ENCODE measurements at regions not wholly inside any gene's neighbourhood (a gene's known extent, or its start where the extent isn't known, plus 50 kb on each side); places are given as distances from the start of the nearest gene placed in this dataset.

DNA sequence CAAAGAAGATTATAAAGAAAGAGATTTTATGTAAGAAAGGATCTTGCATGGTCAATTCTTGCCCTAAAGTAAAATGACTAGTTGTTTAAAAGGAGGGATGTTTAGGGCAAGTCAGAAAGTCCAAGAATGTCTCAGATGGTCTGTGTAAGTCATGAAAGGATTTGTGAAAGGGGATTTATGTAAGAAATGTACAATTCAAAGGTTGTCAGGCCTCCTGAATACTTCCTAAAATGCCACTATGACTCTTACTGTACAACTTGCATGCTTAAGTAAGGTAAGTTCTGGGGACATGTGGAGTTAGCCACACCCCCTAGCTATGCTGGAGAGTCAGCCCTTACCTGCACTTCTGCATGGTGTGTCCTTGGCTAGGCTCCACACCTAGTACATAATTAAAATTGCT lies 328.9 kb upstream of the TGFBR2 start:
- no peak overlapping the region for H3K4me3 ChIP-seq (ENCODE audit: low read depth, low read length)
- in situ Hi-C loops (cut with HindIII; ENCODE audit: low pct_ligation_motif_present, low sequenced_read_pairs), result no loop called here
- TF ChIP-seq, protein P1, sequence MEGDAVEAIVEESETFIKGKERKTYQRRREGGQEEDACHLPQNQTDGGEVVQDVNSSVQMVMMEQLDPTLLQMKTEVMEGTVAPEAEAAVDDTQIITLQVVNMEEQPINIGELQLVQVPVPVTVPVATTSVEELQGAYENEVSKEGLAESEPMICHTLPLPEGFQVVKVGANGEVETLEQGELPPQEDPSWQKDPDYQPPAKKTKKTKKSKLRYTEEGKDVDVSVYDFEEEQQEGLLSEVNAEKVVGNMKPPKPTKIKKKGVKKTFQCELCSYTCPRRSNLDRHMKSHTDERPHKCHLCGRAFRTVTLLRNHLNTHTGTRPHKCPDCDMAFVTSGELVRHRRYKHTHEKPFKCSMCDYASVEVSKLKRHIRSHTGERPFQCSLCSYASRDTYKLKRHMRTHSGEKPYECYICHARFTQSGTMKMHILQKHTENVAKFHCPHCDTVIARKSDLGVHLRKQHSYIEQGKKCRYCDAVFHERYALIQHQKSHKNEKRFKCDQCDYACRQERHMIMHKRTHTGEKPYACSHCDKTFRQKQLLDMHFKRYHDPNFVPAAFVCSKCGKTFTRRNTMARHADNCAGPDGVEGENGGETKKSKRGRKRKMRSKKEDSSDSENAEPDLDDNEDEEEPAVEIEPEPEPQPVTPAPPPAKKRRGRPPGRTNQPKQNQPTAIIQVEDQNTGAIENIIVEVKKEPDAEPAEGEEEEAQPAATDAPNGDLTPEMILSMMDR (IDR thresholded peaks at IDR 0.05; ENCODE audit: low read depth, low read length, missing control alignments), result no peak

DNA sequence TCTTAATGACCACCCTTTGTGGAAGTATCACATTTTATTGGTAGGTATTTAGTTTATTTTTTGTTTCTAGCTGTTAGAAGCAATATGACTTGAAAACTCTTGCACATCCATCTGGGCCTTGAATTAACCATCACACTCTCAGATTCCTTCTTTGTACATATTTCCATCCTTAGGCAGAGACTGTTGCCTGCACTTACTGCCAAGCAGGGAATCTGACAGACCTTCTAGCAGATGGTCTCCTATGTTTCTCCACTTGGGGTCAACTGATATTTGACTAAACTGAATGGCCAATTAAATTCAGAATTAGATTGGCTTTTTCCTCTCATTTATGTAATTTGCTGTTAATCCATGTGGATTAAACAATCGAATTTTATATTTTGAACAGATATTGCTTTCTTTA lies 324.9 kb upstream of the TGFBR2 start:
- Histone ChIP-seq H3K36me3 (replicated peaks) (no peaks in the 10 kb centered on the region), H3K27me3 (replicated peaks) (no peaks in the 10 kb centered on the region), H3K27ac (peak overlapping the region; percentile 38), H3K4me3 (ENCODE audit: low read depth, low read length) (no peak overlapping the region)
- TF ChIP-seq, protein P1 (IDR thresholded peaks at IDR 0.05; ENCODE audit: low read depth, low read length, missing control alignments), result no peak
- no peak for DNase-seq
- in situ Hi-C loops (cut with HindIII; ENCODE audit: low pct_ligation_motif_present, low sequenced_read_pairs), result no loop called here

More for the DNA sequence above, 328.9 kb upstream of the TGFBR2 start:
- Histone ChIP-seq H3K36me3 (replicated peaks) (no peaks in the 10 kb centered on the region), H3K27ac (no peak overlapping the region), H3K27me3 (replicated peaks) (no peaks in the 10 kb centered on the region)
- no peak for DNase-seq

DNA sequence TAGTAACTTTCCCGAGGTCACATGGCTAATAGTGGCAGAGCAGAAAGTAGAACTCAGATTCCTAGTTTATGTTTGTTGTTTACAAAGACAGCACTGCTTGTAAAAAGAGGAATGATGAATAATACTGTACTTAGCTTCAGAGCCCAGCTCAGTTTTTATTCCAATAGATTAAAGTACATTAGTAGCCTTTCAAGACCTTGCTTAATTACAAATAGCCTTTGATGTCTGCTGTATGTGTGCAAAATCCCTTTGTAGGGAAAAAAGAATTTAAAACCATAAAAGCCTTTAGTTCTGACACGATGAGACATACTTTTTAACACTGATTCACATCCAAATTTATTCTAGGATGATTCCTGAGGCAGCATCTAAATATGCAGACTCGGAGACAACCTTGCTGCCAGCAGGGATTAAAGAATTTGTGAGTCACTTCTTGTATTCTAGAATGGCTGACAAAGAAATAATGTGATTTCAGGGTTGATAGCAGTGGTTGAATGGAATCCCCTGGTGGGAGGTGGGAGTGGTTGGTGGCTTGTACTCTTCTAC lies 324.2 kb upstream of the TGFBR2 start:
- no peak overlapping the region for H3K4me3 ChIP-seq (ENCODE audit: low read depth, low read length)
- in situ Hi-C loops (cut with HindIII; ENCODE audit: low pct_ligation_motif_present, low sequenced_read_pairs), result no loop called here
- peak; percentile 93 for DNase-seq
- H3K27me3 ChIP-seq (replicated peaks), result no peaks in the 10 kb centered on the region
- TF ChIP-seq, protein P1 (IDR thresholded peaks at IDR 0.05; ENCODE audit: low read depth, low read length, missing control alignments), result peak; percentile 25
- H3K27ac ChIP-seq, result peak overlapping the region; percentile 80
- H3K36me3 ChIP-seq (replicated peaks), result no peaks in the 10 kb centered on the region

DNA sequence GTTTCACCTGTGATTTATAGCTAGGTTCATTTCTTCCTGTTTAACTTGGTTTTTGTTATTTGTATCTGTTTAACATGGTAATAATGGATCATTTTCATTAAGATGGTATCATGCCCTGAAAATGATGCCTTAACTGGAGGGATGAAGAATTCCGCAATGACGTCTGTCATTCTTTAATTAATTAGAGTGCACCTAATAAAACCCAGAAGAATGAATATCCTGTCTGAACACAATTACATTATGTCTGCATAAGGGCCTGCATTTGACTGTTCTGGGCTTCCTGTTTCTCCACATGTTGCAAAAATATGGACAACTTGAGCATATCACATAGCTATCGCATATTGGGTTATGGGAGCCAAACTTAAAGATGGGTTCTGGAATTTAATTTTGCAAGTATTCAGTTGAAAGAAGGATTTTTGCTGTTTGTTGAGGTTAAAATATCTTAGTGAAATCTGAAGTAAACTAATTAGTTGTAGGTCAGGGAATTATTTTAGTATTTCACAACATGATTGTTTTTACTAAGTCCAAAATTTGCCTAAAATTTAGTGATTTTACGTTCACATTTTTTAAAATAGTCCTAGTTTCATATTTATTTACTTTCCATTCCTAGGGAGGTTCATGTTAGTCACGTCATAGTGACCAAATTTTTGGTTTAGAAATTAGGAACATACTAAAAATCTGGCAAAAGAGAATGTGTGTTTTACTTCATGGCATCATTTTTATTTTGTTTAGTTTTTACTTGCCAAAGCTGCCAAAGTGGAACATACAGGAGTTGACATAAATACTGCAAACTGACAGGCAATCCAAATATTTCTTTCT lies 321.0 kb upstream of the TGFBR2 start:
- DNase-seq, result no peak
- TF ChIP-seq, protein P1 (IDR thresholded peaks at IDR 0.05; ENCODE audit: low read depth, low read length, missing control alignments), result no peak
- no peaks in the 10 kb centered on the region for H3K36me3 ChIP-seq (replicated peaks)
- H3K4me3 ChIP-seq (ENCODE audit: low read depth, low read length), result no peak overlapping the region
- in situ Hi-C loops (cut with HindIII; ENCODE audit: low pct_ligation_motif_present, low sequenced_read_pairs), result no loop called here
- H3K27me3 ChIP-seq (replicated peaks), result no peaks in the 10 kb centered on the region
- H3K27ac ChIP-seq, result peak overlapping the region; percentile 66

DNA sequence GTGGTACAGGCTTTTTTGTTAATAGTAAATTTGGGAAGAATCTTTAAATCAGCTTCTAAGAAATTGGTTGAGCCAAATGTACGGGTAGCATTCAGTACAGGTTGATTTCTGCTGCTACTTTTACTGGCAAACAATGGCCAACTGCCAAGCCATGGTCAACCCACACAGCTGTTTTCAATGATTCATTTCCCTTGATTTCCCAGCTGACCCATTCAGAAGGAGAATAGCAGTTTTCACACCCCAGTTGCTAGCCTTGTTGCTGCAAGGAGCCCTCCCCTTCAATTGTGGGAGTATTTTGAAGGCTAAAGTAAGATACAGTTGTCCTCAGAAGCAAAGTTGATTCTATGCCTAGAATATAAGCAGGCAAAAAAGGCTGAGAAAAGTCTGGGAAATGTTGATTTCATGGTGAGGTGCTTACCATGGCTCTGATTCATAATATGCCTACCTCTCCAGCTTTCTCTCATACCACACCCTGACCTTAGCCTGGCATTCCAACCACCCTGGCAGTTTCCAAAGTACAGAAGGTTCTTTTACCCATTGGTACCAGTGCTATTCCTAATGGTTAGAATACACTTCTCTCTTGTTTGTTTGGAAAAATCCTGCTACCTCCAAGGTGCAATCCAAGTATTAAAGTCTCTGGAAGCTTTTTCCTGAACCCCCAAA lies 320.3 kb upstream of the TGFBR2 start:
- Histone ChIP-seq H3K27ac (peak overlapping the region; percentile 66), H3K36me3 (replicated peaks) (no peaks in the 10 kb centered on the region), H3K4me3 (ENCODE audit: low read depth, low read length) (no peak overlapping the region), H3K27me3 (replicated peaks) (no peaks in the 10 kb centered on the region)
- in situ Hi-C loops (cut with HindIII; ENCODE audit: low pct_ligation_motif_present, low sequenced_read_pairs), result no loop called here
- TF ChIP-seq, protein P1 (IDR thresholded peaks at IDR 0.05; ENCODE audit: low read depth, low read length, missing control alignments), result no peak
- peak; percentile 95 for DNase-seq
